AG04449 (cell line): ENCODE measurements at regions not wholly inside any gene's neighbourhood (a gene's known extent, or its start where the extent isn't known, plus 50 kb on each side); places are given as distances from the start of the nearest gene placed in this dataset.

Experiments used
- CTCF ChIA-PET: fragments of 350-600 bp; formaldehyde crosslinking; extraction: SDS; loops from one replicate; lab custom pipeline; 2021; ENCODE audit warnings: antibody characterized with exemption; lab: Yijun Ruan, JAX
- POLR2A ChIA-PET: fragments of 400-600, 350-600 bp; formaldehyde crosslinking; extraction: SDS; loops from one replicate; lab custom pipeline; 2020; ENCODE audit warnings: antibody characterized with exemption, inconsistent platforms; lab: Yijun Ruan, JAX
- DNase-seq: peaks from one replicate; pipeline ENCODE4 v3.0.0-alpha.2; 2010; ENCODE audit warnings: low read depth, low spot score
- H3K4me3 ChIP-seq: 2 replicates; pipeline ENCODE4 v1.5.1; 2011; ENCODE audit warnings: low read depth, mild to moderate bottlenecking, control low read depth, low read length
- TF ChIP-seq, protein P1 (sequence below): IDR thresholded peaks from one replicate; pipeline ENCODE4 v1.5.1; 2011; ENCODE audit warnings: mild to moderate bottlenecking, moderate library complexity, low read length, control low read depth, inconsistent platforms; ENCODE audit not compliant: insufficient read depth; ENCODE audit errors: missing control alignments

DNA sequence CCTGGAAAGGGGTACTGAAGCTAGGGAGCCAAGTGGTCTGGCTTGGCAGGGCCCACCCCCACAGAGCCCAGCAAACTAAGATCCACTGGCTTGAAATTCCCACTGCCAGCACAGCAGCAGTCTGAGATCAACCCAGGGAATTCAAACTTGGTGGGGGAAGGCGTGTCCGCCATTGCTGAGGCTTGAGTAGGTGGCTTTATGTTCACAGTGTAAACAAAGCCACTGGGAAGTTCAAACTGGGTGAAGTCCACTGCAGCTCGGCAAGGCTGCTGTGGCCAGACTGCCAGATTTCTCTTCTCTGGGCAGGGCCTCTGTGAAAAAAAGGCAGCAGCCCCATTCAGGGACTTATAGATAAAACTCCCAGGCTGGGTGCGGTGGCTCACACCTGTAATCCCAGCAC lies 58.9 kb downstream of the TFDP3 start:
- CTCF ChIA-PET, result no interaction called here

DNA sequence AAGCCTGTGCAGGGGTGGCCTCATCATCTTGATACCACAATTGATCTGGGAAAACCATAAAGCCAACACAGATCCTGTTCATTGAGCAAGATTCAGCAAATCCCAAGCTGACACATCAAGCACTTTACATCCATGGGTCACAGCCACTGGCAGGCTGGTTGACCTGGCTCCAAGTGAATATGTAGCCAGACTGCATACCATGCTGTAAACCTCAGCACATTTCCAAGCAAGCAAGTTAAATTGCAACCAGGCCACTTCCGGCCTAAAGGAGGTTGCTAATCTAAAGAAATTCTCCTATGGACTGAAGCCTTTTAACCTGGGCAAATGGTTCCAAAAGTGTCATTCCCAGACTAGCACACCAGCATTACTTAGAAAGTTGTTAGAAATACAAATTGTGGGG lies 54.4 kb upstream of the USP26 start:
- ChIA-PET POLR2A (no interaction called here), CTCF (no interaction called here)
- DNase-seq, result peak; percentile 1
- TF ChIP-seq, protein P1, sequence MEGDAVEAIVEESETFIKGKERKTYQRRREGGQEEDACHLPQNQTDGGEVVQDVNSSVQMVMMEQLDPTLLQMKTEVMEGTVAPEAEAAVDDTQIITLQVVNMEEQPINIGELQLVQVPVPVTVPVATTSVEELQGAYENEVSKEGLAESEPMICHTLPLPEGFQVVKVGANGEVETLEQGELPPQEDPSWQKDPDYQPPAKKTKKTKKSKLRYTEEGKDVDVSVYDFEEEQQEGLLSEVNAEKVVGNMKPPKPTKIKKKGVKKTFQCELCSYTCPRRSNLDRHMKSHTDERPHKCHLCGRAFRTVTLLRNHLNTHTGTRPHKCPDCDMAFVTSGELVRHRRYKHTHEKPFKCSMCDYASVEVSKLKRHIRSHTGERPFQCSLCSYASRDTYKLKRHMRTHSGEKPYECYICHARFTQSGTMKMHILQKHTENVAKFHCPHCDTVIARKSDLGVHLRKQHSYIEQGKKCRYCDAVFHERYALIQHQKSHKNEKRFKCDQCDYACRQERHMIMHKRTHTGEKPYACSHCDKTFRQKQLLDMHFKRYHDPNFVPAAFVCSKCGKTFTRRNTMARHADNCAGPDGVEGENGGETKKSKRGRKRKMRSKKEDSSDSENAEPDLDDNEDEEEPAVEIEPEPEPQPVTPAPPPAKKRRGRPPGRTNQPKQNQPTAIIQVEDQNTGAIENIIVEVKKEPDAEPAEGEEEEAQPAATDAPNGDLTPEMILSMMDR, result no peak
- no peak overlapping the region for H3K4me3 ChIP-seq

More for the DNA sequence above, 58.9 kb downstream of the TFDP3 start:
- no peak for DNase-seq
- POLR2A ChIA-PET, result no interaction called here
- H3K4me3 ChIP-seq, result no peak overlapping the region
- TF ChIP-seq, protein P1, result no peak

DNA sequence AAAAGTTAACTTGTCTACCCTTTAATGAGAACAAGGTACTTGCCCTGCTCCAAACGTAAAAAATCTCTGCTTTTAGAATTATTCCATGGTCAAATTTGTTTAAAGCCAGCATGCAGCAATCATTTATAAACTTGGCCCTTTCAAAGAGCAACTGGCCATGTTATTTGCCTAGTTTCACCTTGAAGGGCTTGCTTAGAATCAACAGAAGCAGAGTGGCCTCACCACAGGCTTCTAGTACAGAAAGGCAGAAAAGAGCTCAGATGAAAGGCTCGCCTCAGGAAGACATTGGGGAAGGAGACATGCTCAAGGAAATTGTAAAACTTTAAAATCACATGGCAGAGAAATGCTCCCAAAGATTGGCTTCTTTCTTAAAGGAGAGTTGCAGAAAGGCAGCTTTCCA lies 53.8 kb upstream of the USP26 start:
- POLR2A ChIA-PET, result no interaction called here
- H3K4me3 ChIP-seq, result no peak overlapping the region
- CTCF ChIA-PET, result no interaction called here
- TF ChIP-seq, protein P1, result no peak
- no peak for DNase-seq
